Activated CD8-positive, alpha-beta memory T cell treated with anti-CD3 and anti-CD28 coated beads for 36 hours (primary cell): ENCODE measurements at regions not wholly inside any gene's neighbourhood (a gene's known extent, or its start where the extent isn't known, plus 50 kb on each side); places are given as distances from the start of the nearest gene placed in this dataset.

Experiments used
- CTCF ChIA-PET: fragments of 350-600 bp; sonication (Branson Sonifier 250); formaldehyde crosslinking; loops from one replicate; lab custom pipeline; 2021; ENCODE audit warnings: antibody characterized with exemption; lab: Charles Lee
- POLR2A ChIA-PET: fragments of 350-600 bp; sonication (Branson Sonifier 250); formaldehyde crosslinking; loops from one replicate; lab custom pipeline; 2021; ENCODE audit warnings: antibody characterized with exemption; lab: Charles Lee

- CTCF ChIA-PET = no interaction called here
These were observed 426.6 kb upstream of the MAP3K7 start for GRCh38 chr6:91013511-91013910.

GRCh38 chr6:90997076-90997475 is 410.2 kb upstream of the MAP3K7 start:
- CTCF ChIA-PET = no interaction called here

More at GRCh38 chr6:91013511-91013910, 426.6 kb upstream of the MAP3K7 start:
- POLR2A ChIA-PET = no interaction called here

GRCh38 chr6:90993770-90994169 is 406.9 kb upstream of the MAP3K7 start:
- ChIA-PET CTCF (no interaction called here), POLR2A (no interaction called here)

More at GRCh38 chr6:90997076-90997475, 410.2 kb upstream of the MAP3K7 start:
- POLR2A ChIA-PET = no interaction called here

- POLR2A ChIA-PET = no interaction called here
These were observed 402.9 kb upstream of the MAP3K7 start for GRCh38 chr6:90989763-90990162.

GRCh38 chr6:90984066-90984465 is 397.2 kb upstream of the MAP3K7 start:
- CTCF ChIA-PET = no interaction called here
- POLR2A ChIA-PET = no interaction called here

More at GRCh38 chr6:90989763-90990162, 402.9 kb upstream of the MAP3K7 start:
- CTCF ChIA-PET = no interaction called here

- CTCF ChIA-PET = no interaction called here
These were observed 396.6 kb upstream of the MAP3K7 start for GRCh38 chr6:90983462-90983861.

GRCh38 chr6:90982581-90982980 is 395.7 kb upstream of the MAP3K7 start:
- ChIA-PET CTCF (no interaction called here), POLR2A (no interaction called here)

More at GRCh38 chr6:90983462-90983861, 396.6 kb upstream of the MAP3K7 start:
- POLR2A ChIA-PET = no interaction called here

- ChIA-PET CTCF (no interaction called here), POLR2A (no interaction called here)
These were observed 395.2 kb upstream of the MAP3K7 start for GRCh38 chr6:90982051-90982450.

GRCh38 chr6:90978046-90978445 is 391.2 kb upstream of the MAP3K7 start:
- POLR2A ChIA-PET = no interaction called here

GRCh38 chr6:90977513-90977912 is 390.6 kb upstream of the MAP3K7 start:
- ChIA-PET CTCF (no interaction called here), POLR2A (no interaction called here)

More at GRCh38 chr6:90978046-90978445, 391.2 kb upstream of the MAP3K7 start:
- CTCF ChIA-PET = no interaction called here

GRCh38 chr6:90976341-90976740 is 389.5 kb upstream of the MAP3K7 start:
- CTCF ChIA-PET = no interaction called here
- POLR2A ChIA-PET = no interaction called here

GRCh38 chr6:90975741-90976140 is 388.9 kb upstream of the MAP3K7 start:
- ChIA-PET POLR2A (no interaction called here), CTCF (no interaction called here)

- CTCF ChIA-PET = no interaction called here
- POLR2A ChIA-PET = no interaction called here
These were observed 386.3 kb upstream of the MAP3K7 start for GRCh38 chr6:90973188-90973587.

GRCh38 chr6:90970672-90971071 is 383.8 kb upstream of the MAP3K7 start:
- ChIA-PET CTCF (no interaction called here), POLR2A (no interaction called here)

- ChIA-PET CTCF (no interaction called here), POLR2A (no interaction called here)
These were observed 380.6 kb upstream of the MAP3K7 start for GRCh38 chr6:90967471-90967870.

- POLR2A ChIA-PET = no interaction called here
- CTCF ChIA-PET = no interaction called here
These were observed 373.5 kb upstream of the MAP3K7 start for GRCh38 chr6:90960324-90960723.

GRCh38 chr6:90955246-90955645 is 368.4 kb upstream of the MAP3K7 start:
- ChIA-PET POLR2A (no interaction called here), CTCF (no interaction called here)

GRCh38 chr6:90953405-90954161 is 366.7 kb upstream of the MAP3K7 start:
- CTCF ChIA-PET = no interaction called here
- POLR2A ChIA-PET = no interaction called here

GRCh38 chr6:90952176-90952575 is 365.3 kb upstream of the MAP3K7 start:
- CTCF ChIA-PET = no interaction called here
- POLR2A ChIA-PET = no interaction called here

- CTCF ChIA-PET = interaction anchor here (0.6 kb wide), 1 partner anchor 745 kb away, joined by 4 read pairs; no protein-coding TSS in a partner anchor
- POLR2A ChIA-PET = no interaction called here
These were observed 361.7 kb upstream of the MAP3K7 start for GRCh38 chr6:90948540-90948939.
